NOMO-1 (cell line): ENCODE measurements at regions not wholly inside any gene's neighbourhood (a gene's known extent, or its start where the extent isn't known, plus 50 kb on each side); places are given as distances from the start of the nearest gene placed in this dataset.
A peak's percentile ranks its signal among the peaks of the same experiment; 100 is the strongest.
"Not testable (repeated sequence)": the region's sequence is repeated elsewhere in the genome, so short reads cannot be mapped to it uniquely, and the experiment has no call there.

Experiments used
- DNase-seq, 2 experiments: peaks; one replicate each; lab custom pipeline; 2025; ENCODE audit not compliant: unreplicated experiment in 2 of 2; lab: John Stamatoyannopoulos, UW

DNA sequence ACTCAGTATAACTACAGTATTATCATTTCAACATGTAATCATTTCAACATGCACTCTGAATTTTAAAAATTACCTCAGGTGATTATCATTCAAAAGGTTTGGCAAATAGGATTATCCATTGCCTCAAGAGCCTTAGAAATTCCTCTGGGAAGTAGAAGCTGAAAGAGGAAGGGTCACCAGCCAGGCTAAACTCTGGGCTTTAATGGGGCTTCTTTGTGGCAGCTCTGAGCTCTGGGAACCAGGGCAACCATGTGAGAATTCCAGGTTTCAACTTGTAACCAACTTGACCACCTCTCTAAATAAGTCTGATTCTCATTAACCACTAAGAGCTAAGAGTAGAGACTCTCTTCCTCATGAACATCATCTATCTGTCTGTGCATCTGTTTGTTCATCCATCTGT is 117.2 kb upstream of the MED14 start:
- DNase-seq, result no peak

- no peak for DNase-seq
Measured at GRCh38 chrX:40853004-40853815, 117.9 kb upstream of the MED14 start.

DNA sequence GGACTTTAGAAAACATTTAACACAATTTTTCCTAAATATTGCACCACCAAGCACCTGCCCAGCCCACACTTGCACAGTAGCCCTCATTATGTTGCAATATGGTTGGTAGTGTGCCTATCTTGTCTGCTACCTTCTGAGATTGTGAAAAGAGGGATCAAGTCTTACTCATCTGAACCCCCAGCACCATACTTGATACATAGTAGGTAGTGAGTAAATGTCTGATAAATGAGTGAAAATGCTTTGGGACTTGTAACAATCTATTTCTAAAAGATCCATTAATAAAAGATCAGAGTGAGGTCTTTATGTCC is 118.4 kb upstream of the MED14 start:
- DNase-seq, result no peak

DNA sequence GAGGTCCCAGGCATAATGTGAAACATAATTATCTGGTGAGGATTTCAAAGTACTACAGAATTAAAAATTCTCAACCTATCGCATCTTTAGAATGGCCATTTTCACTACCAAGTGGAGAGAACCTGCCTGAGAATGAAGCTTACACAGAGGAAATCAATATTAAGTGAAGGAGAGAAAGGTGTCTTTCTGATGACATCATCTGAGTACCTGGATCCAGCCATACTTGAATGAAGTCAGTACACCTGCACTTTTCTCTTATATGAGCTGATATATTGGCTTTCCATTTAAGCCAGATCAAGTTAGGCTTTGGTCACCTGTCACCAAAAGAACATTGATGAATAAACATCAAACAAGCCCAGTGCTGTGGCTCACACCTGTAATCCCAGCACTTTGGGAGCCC is 118.9 kb upstream of the MED14 start:
- DNase-seq, result no peak

DNA sequence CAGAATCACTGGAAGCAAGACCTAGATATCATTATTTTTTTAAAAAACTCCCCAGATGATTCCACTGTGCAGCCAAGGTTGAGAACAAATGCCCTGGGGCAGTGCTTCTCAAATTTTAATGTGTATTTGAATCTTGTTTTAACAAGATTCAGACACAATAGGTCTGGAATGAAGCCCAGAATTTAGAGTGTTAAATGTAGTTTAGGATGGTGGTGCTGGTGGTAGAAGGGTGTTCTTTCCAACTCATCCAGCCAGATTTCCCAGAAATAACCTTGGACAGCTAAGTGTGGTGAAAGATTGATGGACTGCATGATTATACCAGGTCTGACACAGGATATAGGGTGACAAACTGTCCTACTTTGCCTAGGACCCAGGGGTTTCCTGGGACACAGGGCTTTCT is 120.1 kb upstream of the MED14 start:
- no peak for DNase-seq

GRCh38 chrX:40855932-40856515 is 120.7 kb upstream of the MED14 start:
- DNase-seq, result no peak

DNA sequence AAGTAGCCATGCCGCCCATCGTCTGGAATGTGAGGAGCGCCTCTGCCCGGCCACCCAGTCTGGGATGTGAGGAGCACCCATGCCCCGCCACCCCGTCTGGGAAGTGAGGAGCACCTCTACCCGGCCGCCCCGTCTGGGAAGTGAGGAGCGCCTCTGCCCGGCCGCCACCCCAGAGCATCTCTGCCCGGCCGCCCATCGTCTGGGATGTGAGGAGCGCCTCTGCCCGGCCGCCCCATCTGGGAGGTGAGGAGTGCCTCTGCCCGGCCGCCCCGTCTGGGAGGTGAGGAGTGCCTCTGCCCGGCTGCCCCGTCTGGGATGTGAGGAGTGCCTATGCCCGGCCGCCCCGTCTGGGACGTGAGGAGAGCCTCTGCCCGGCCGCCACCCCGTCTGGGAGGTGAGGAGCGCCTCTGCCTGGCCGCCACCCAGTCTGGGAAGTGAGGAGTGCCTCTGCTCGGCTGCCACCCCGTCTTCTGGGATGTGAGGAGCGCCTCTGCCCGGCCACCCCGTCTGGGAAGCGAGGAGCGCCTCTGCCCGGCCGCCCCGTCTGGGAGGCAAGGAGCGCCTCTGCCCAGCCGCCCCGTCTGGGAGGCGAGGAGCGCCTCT is 126.7 kb upstream of the MED14 start:
- not testable (repeated sequence) for DNase-seq

- not testable (repeated sequence) for DNase-seq
Measured at GRCh38 chrX:40863260-40863659, 127.9 kb upstream of the MED14 start.

- DNase-seq, result no peak
Measured at GRCh38 chrX:40863671-40864070, 128.3 kb upstream of the MED14 start.

- DNase-seq, result no peak
Measured at GRCh38 chrX:40864972-40865371, 129.6 kb upstream of the MED14 start.

DNA sequence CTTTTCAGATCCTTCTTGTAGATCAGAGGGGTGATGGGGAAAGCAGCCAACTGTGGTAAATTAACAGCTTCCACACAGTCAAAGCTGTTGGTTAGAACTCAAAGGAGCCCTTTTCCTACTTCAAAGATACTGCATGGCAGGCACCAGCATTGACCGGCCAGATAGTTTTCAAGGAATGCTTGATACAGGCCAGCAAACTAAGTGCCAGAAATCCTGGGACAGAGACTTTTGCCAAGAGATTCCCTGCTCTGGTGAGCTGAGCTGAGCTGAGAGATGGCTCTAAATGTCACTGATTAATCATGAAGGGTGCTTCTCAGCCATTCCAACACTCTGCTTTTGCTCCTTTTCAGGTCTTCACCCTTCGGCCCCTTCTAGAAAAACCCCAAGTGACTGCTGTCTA is 131.6 kb upstream of the MED14 start:
- DNase-seq, result no peak

DNA sequence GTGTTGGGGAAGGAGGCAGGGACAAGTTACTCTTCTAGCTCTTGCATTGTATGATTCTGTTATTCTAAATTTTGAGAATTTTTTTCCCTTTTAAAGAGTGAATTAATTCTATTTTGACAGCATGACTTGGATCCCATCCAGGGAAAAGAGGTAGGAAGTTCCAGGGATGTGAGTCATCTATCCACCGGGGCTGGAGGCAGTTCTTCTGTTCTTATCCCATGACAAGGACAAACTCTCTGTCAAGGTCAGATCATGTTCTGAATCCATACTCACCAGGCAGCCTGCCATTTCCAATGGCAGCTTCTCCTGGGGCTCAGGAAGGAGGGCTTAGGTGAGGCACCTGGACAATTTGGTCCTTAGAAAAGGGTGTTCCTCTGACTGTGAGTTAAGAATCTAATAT is 132.0 kb upstream of the MED14 start:
- no peak for DNase-seq

DNA sequence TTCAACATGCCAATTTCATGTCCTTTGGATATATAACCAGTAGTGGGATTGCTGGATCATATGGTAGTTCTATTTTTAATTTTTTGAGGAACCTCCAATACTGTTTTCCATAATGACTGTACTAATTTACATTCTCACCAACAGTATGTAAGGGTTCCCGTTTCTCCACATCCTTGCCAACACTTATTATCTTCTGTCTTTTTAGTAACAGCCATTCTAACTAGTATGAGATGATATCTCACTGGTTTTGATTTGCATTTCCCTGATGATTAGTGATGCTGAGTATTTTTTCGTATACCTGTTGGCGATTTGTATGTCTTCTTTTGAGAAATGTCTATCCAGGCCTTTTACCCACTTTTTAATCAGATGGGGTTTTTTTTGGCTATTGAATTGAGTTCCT is 133.5 kb upstream of the MED14 start:
- DNase-seq, result no peak

GRCh38 chrX:40870982-40871381 is 135.6 kb upstream of the MED14 start:
- not testable (repeated sequence) for DNase-seq

DNA sequence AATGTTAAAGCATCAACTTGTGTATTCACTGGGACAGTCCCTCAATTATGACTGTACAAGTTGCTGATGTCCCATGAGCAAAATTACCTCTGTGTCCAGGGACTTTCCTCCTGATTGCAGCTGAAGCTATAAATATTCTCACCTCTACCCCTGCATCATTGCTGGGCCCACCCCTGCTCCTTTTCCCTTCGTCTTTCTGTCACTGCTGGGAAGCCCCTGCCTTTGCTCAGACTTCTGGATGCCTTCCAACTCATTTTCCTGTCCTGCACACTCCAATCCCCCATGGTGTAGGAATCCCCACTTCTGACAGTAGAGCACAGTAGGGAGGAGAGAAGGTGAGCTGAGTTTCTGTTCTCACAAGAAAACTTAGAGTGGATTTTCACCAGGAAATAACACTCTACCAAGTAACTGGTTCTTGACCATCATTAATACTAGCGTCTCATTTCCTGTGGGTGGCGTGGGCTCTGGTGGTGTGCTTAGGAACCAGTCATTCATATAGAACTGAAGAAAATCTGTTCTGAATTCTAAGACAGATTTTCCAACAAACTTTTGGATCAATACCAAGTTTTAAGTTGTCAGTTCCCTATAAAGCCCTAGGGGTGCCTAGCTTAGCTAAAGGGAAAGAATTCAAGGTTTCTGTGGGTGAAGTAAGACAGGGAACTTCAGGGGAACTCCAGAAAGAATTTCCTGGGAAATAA is 136.2 kb upstream of the MED14 start:
- no peak for DNase-seq

- no peak for DNase-seq
Measured at GRCh38 chrX:40872351-40872750, 137.0 kb upstream of the MED14 start.

- DNase-seq, result no peak
Measured at GRCh38 chrX:40875476-40875875, 140.1 kb upstream of the MED14 start.

GRCh38 chrX:40877887-40878286 is 142.5 kb upstream of the MED14 start:
- DNase-seq, result peak in 1 of 2 experiments; percentile 19

- DNase-seq, result no peak
Measured at GRCh38 chrX:40878766-40879165, 143.4 kb upstream of the MED14 start.

GRCh38 chrX:40879172-40879571 is 143.8 kb upstream of the MED14 start:
- not testable (repeated sequence) for DNase-seq

DNA sequence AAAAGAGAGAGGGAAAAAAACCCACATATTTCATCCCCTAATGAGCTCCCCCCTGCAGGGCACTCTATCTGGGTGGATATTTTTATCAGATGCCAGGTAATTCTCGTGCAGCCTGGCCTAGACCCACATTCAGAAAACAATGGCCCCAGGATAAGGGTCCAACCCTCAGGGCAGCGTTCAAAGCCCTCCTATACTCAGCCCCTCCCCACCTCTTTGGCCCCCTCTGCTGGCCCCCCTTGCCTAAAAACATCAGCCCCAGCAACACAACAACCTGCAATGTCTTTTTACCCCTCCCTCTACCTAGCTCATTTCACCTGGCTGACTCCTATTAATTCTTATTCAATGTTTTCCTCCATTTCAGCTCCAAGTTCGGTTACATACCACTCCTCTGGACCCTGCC is 145.4 kb upstream of the MED14 start:
- no peak for DNase-seq
